HG02623 (cell line): ENCODE measurements at regions not wholly inside any gene's neighbourhood (a gene's known extent, or its start where the extent isn't known, plus 50 kb on each side); places are given as distances from the start of the nearest gene placed in this dataset.
"Not testable (repeated sequence)": the region's sequence is repeated elsewhere in the genome, so short reads cannot be mapped to it uniquely, and the experiment has no call there.

Experiments
- ATAC-seq: cut with Tn5 transposase; IDR thresholded peaks from one replicate; pipeline ENCODE4 v1.9.1; 2021; ENCODE audit warnings: moderate library complexity; ENCODE audit not compliant: unreplicated experiment

DNA sequence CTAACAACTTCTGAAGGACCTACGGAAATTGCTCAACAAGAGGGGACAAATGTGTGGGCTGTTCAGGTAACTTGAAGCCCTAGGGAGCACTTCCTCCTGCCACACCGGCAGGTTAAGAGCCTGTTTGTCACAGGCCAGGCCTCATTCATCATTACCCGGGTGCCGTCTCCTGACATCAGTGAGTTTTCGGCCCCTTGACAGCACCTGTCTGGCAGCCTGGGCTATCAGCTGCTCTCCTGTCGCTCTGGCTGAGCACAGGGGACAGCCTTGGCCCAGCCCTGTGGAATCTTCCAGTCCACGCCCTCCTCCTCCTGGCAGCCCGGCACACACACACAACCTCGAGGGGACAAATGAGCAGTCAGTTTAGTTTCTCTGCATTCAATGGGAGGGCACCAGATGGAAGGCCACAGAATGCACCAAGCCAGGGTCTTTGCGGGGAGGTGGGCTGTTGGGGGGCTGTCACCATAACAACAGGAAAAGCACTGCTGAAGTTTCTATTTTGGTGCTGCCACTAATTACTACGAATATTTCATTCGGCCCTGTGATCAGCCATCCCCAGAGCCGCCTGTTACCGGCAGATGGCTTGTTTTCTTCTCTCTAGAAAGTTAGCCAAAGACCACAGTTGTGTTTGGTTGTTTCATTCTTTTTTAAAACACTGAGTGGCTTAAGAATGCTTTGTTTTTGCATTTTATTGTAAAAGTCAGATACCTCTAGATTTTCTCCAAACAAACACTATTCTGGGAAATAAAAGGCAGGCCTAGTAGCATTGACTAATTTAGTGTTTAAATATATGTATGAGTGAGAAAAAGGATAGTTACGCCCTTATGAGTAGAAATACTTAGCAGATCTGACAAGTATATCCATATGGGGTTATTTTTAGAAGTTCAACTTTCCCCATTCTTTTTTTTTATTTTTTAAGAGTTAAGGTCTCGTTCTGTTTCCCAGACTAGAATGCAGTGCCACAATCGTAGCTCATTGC is 189.9 kb upstream of the NDUFV2 start:
- peak; percentile 51 for ATAC-seq

- ATAC-seq = not testable (repeated sequence)
Observed at GRCh38 chr18:8913606-8914403, 188.7 kb upstream of the NDUFV2 start.

- not testable (repeated sequence) for ATAC-seq
Observed at GRCh38 chr18:8914404-8915264, 187.9 kb upstream of the NDUFV2 start.

DNA sequence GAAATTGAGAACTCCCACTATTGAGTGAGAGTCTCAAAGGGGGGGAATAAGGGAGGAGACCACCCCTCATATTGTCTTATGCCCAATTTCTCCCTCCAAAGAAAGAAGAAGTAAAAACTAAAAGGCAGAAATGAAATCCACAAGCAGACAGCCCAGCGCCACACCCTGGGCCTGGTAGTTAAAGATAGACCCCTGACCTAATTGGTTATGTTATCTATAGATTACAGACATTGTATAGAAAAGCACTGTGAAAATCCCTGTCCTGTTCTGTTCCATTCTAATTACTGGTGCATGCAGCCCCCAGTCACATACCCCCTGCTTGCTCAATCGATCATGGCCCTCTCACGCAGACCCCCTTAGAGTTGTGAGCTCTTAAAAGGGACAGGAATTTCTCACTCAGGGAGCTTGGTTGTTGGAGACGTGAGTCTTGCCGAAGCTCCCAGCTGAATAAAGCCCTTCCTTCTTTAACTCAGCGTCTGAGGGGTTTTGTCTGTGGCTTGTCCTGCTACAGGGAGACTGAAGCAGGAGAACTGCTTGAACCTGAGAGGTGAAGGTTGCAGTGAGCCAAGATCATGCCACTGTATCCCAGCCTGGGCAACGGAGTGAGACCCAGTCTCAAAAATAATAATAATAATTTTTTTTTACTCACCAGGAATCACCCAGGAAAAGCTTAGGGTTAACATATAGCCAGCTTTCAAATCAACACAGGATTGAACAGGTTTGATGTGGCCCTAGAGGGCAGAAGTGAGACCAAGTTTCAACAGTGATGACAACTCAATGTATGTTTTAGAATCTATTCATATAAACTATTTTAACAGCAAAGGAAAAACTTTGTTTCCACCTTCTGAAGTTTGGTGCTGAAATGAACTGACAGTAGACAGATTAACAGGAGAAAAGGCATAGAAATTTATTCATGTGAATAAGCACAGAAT is 181.4 kb upstream of the NDUFV2 start:
- ATAC-seq = not testable (repeated sequence)

GRCh38 chr18:8926464-8926863 is 176.0 kb upstream of the NDUFV2 start:
- ATAC-seq = no peak

- no peak for ATAC-seq
Observed at GRCh38 chr18:8928044-8928443, 174.5 kb upstream of the NDUFV2 start.

DNA sequence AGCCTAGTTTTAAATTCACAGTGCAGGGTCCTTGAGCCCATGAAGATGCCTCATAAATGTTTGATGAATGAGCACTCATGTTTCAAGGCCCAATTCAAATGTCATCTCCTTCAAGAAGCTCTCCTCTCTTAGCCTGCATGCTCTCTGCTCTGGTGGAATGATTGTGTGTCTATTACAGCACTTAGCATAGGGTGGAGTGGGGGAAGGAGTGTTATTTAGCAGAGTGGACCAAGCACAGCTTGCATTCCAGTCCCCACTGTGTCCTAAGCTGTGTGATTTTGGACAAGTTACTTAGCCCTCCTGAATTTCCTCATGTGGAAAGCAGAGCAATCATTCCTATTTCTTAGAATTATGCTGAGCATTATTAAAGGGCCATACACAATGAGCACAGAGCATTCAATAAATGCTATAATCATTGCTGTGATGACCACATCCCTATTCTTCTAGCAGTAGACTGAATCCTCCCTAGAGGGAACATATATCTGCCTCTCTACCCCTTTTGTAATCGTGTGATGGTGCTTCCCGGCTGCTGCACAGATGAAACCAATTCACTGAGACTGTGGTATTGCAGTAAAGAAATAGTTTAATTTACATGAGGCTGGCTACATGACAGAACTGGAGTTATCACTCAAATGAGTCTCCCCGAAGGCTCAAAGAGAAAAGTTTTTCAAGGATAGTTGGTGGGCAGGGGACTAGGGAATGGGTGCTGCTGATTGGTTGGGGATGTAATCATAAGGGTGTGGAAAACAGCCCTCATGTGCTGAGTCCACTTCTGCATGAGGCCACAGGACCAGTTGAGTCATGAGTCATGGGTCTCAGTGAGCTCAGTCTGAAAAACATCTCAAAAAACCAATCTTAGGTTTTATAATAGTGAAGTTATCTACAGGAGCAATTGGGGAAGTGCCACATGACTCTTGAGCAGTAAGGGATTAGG is 173.4 kb upstream of the NDUFV2 start:
- ATAC-seq = no peak

- no peak for ATAC-seq
Observed at GRCh38 chr18:8930990-8931616, 171.4 kb upstream of the NDUFV2 start.

DNA sequence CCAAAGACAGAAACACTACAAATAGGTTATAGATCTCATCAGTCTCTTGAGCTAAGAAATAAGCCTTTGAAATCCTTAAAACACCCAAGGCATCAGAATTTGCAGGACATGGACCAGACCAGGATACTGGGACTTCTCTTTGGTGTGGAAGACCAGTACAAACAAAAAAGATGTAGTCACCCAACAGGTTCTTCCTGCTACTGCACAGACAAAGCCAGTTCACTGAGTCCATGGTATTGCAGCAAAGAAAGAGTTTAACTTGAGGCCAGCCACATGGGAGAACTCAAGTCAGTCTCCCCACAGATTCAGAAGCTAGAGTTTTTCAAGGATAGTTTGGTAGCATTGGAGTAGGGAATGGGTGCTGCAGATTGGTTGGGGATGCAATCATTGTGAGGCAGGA is 169.6 kb upstream of the NDUFV2 start:
- ATAC-seq = no peak

- no peak for ATAC-seq
Observed at GRCh38 chr18:8933714-8934284, 168.7 kb upstream of the NDUFV2 start.

DNA sequence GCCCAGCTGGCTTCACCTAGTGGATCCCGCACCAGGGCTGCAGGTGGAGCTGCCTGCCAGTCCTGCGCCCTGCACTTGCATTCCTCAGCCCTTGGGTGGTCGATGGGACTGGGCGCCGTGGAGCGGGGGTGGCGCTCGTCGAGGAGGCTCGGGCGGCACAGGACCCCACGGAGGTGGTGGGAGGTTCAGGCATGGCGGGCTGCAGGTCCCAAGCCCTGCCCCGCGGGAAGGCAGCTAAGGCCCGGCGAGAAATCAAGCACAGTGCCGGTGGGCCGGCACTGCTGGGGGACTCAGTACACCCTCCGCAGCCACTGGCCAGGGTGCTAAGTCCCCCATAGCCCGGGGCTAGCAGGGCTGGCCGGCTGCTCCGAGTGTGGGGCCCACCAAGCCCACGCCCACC is 167.2 kb upstream of the NDUFV2 start:
- ATAC-seq = not testable (repeated sequence)

DNA sequence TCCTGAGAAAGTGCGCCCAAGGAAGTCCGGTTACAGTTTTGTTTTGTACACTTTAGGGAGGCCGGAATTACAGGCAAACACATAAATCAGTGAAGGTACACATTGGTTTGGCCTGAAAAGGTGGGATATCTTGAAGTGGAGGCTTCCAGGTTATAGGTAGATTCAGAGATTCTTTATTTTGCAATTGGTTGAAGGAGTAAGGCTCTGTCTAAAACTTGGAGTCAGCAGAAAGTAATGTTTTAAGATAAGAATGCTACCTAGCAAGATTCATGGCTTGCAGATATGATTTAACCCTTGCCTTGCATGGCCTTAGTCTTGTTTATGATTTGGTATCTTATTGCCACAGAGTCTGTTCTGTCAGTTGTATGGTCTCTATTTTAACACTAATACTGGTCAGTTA is 165.9 kb upstream of the NDUFV2 start:
- ATAC-seq = no peak

- no peak for ATAC-seq
Observed at GRCh38 chr18:8937160-8938094, 165.1 kb upstream of the NDUFV2 start.

DNA sequence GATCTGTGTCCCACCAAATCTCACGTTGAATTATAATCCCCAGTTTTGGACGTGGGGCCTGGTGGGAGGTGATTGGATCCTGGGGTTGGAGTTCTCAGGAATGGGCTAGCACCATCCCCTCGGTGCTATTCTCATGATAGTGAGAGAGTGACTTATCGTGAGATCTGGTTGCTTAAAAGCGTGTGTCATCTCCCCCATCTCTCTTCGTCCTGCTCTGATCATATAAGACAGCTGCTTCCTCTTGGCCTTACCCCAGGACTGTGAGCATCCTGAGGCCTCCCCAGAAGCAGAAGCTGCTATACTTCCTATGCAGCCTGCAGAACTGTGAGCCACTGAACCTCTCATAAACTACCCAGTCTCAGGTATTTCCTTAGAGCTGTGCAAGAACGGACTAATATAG is 163.7 kb upstream of the NDUFV2 start:
- no peak for ATAC-seq

DNA sequence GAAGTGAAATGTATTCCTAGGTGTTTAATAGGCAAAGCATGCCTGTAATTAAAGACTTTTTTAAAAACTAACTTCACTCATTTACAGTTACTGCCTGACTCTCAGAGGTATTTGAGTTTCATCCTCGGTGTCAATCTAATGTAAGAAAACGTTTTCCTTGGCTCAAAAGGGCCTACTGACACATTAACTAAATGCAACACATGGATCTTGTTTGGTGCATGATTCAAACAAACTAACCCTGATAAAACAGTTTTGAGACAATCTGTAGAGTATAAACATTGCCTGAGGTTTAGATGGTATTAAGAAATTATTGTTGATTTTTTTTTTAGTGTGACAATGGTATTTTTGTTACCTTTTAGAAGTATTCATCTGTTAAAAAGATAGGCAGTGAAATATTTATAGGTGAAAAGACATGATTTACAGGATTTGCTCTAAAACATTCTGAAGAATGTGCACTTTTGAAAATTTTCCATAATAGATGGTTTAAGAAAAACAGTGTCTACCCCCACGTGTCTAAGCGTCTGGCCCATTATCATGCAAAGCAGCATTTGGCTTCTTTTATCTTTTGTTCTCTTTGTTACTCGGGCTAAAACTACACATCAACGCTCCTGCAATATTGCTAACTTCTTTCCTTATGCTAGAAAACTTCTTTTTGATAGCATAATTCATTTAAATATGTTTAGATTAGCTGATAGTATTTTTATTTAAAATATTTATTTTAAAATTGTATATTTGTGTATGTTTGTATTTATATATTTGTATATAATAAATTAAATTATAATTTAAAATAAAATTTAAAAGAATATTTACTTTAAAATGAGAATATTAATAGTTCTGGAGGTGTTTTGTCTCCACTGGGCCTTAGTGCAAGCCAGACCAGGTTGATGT is 160.2 kb upstream of the NDUFV2 start:
- ATAC-seq = no peak
